PC-9 (cell line): ENCODE measurements at regions not wholly inside any gene's neighbourhood (a gene's known extent, or its start where the extent isn't known, plus 50 kb on each side); places are given as distances from the start of the nearest gene placed in this dataset.

ENCODE experiments used
- BruUV-seq: library from RNA; stranded (reverse); fragments of 400-500 nt; replicated peaks from 2 replicates; lab custom pipeline; 2021; lab: Mats Ljungman, UMichigan
- CTCF ChIA-PET: fragments of 300-600 bp; sonication (Branson Sonifier 250); formaldehyde crosslinking; loops from one replicate; lab custom pipeline; 2022; ENCODE audit warnings: antibody characterized with exemption; lab: Charles Lee
- POLR2A ChIA-PET: fragments of 300-600 bp; sonication (Branson Sonifier 250); formaldehyde crosslinking; loops from one replicate; lab custom pipeline; 2022; ENCODE audit warnings: antibody characterized with exemption; ENCODE audit not compliant: unreplicated experiment; lab: Charles Lee
- DNase-seq, 2 experiments: peaks; one replicate each; pipeline versions ENCODE4 v3.0.0 to v3.0.0-alpha.2; 2015 to 2022; ENCODE audit warnings: mixed read lengths in 1 of 2
- H2AFZ ChIP-seq: fragments of 200-600 bp; sonication (generic); 2 replicates; pipeline ENCODE4 v1.8.1; 2017; ENCODE audit warnings: antibody characterized with exemption
- H3F3A ChIP-seq: fragments of 200-600 bp; sonication (generic); 2 replicates; pipeline ENCODE4 v1.8.1; 2017; ENCODE audit warnings: antibody characterized with exemption, mild to moderate bottlenecking, low read depth; ENCODE audit not compliant: insufficient read depth
- H3K27ac ChIP-seq: fragments of 200-600 bp; sonication (generic); 2 replicates; pipeline ENCODE4 v1.6.1; 2016; ENCODE audit warnings: mixed run types
- H3K27me3 ChIP-seq: fragments of 200-600 bp; sonication (generic); 2 replicates; pipeline ENCODE4 v1.6.1; 2016; ENCODE audit warnings: low read depth, mixed run types; ENCODE audit not compliant: insufficient read depth
- H3K36me3 ChIP-seq: fragments of 200-600 bp; sonication (generic); 2 replicates; pipeline ENCODE4 v1.6.1; 2016; ENCODE audit warnings: low read depth, mixed run types
- H3K4me1 ChIP-seq: fragments of 200-600 bp; sonication (generic); replicated peaks from 2 replicates; pipeline ENCODE4 v1.6.1; 2016; ENCODE audit warnings: mixed run types; ENCODE audit not compliant: insufficient read depth
- H3K4me2 ChIP-seq: fragments of 200-600 bp; sonication (generic); 2 replicates; pipeline ENCODE4 v1.6.1; 2017; ENCODE audit warnings: mixed run types
- H3K4me3 ChIP-seq: fragments of 200-600 bp; sonication (generic); 2 replicates; pipeline ENCODE4 v1.6.1; 2016; ENCODE audit warnings: mixed run types
- H3K79me2 ChIP-seq: fragments of 200-600 bp; sonication (generic); 2 replicates; pipeline ENCODE4 v1.6.1; 2017; ENCODE audit warnings: low read depth, mixed run types
- H3K9me2 ChIP-seq: fragments of 200-600 bp; sonication (generic); 2 replicates; pipeline ENCODE4 v1.8.1; 2017; ENCODE audit warnings: mild to moderate bottlenecking; ENCODE audit not compliant: insufficient read depth
- H3K9me3 ChIP-seq: fragments of 200-600 bp; sonication (generic); 2 replicates; pipeline ENCODE4 v1.8.1; 2016; ENCODE audit warnings: low read depth; ENCODE audit not compliant: insufficient read depth
- H4K20me1 ChIP-seq: fragments of 200-600 bp; sonication (generic); 2 replicates; pipeline ENCODE4 v1.8.1; 2017; ENCODE audit not compliant: insufficient read depth
- EZH2 ChIP-seq: fragments of 200-600 bp; sonication (generic); IDR thresholded peaks from 2 replicates; pipeline ENCODE4 v1.8.0; 2017; ENCODE audit warnings: antibody characterized with exemption, low read depth
- intact Hi-C: fragments of 100-400 bp; cut with micrococcal nuclease; formaldehyde crosslinking; loops from one replicate; pipeline ENCODE4 v1.10.0; 2022; ENCODE audit not compliant: unreplicated experiment
- TF ChIP-seq, protein P1 (sequence below): fragments of 200-600 bp; sonication (generic); conservative IDR thresholded peaks from 2 replicates; pipeline ENCODE4 v1.6.1; 2017; ENCODE audit warnings: mixed run types, antibody characterized with exemption, mild to moderate bottlenecking, moderate library complexity

DNA sequence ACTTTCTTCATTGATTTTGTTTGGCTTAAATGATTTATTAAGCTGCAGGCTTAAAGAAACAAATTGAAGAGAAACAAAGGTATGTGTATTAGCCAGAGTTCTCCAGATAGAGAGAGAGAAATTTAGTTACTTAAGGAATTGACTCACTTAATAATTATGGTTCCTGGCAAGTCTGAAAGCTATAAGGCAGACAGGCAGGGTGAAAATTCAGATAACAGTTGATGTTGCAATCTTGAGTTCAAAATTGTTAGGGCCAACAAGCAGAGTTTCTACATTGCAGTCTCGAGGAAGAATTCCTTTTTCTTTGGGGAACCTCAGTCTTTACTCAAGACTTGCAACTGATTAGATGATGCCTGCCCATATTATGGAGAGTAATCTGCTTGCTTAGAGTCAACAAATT is 593.5 kb downstream of the ADCYAP1 start:
- Histone ChIP-seq H3K79me2 (no peaks in the 10 kb centered on the region), H3K9me2 (no peaks in the 10 kb centered on the region), H3K4me1 (no peaks in the 10 kb centered on the region), H3K4me3 (no peak overlapping the region), H3K27ac (no peak overlapping the region), H2AFZ (no peak overlapping the region), H4K20me1 (no peaks in the 10 kb centered on the region), H3K9me3 (0 out of 2 replicates have a peak, but pooled peaks cover 6% of the 10 kb centered on the region), H3F3A (no peaks in the 10 kb centered on the region), H3K4me2 (no peak overlapping the region), H3K27me3 (no peaks in the 10 kb centered on the region), H3K36me3 (no peaks in the 10 kb centered on the region)
- POLR2A ChIA-PET: no interaction called here
- no peak for DNase-seq
- CTCF ChIA-PET: no interaction called here
- TF ChIP-seq EZH2: no peak
- TF ChIP-seq, protein P1, sequence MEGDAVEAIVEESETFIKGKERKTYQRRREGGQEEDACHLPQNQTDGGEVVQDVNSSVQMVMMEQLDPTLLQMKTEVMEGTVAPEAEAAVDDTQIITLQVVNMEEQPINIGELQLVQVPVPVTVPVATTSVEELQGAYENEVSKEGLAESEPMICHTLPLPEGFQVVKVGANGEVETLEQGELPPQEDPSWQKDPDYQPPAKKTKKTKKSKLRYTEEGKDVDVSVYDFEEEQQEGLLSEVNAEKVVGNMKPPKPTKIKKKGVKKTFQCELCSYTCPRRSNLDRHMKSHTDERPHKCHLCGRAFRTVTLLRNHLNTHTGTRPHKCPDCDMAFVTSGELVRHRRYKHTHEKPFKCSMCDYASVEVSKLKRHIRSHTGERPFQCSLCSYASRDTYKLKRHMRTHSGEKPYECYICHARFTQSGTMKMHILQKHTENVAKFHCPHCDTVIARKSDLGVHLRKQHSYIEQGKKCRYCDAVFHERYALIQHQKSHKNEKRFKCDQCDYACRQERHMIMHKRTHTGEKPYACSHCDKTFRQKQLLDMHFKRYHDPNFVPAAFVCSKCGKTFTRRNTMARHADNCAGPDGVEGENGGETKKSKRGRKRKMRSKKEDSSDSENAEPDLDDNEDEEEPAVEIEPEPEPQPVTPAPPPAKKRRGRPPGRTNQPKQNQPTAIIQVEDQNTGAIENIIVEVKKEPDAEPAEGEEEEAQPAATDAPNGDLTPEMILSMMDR: no peak
- intact Hi-C loops: no loop called here
- no TSS peak for BruUV-seq

DNA sequence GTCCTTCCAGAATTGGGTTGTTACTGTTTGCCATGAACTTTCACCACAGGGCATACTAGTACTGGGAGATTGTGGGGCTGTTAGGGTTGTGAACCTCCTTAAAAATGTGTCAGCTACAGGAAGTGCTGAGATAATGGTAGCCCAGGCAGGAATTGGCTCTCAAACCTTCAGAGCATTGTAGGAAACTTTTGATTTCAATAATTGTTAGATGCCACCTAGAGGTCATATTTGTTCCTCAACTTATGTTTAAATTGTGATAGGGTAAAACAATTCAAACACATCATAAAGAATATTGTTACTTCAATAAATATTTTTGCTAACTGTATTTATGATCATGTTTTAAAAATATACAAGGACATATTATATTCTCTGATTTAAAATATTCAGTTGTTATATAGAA is 594.6 kb downstream of the ADCYAP1 start:
- Histone ChIP-seq H3K4me2 (no peak overlapping the region), H3F3A (no peaks in the 10 kb centered on the region), H3K27ac (no peak overlapping the region), H3K27me3 (no peaks in the 10 kb centered on the region), H3K4me3 (no peak overlapping the region), H2AFZ (no peak overlapping the region), H3K79me2 (no peaks in the 10 kb centered on the region), H3K36me3 (no peaks in the 10 kb centered on the region), H4K20me1 (no peaks in the 10 kb centered on the region), H3K4me1 (no peaks in the 10 kb centered on the region), H3K9me3 (0 out of 2 replicates have a peak, but pooled peaks cover 6% of the 10 kb centered on the region), H3K9me2 (no peaks in the 10 kb centered on the region)
- no peak for TF ChIP-seq EZH2
- TF ChIP-seq, protein P1: peak; percentile 45; the same call in 1 of the 2 replicates
- ChIA-PET CTCF (no interaction called here), POLR2A (no interaction called here)
- no peak for DNase-seq
- BruUV-seq: no TSS peak
- intact Hi-C loops: no loop called here

DNA sequence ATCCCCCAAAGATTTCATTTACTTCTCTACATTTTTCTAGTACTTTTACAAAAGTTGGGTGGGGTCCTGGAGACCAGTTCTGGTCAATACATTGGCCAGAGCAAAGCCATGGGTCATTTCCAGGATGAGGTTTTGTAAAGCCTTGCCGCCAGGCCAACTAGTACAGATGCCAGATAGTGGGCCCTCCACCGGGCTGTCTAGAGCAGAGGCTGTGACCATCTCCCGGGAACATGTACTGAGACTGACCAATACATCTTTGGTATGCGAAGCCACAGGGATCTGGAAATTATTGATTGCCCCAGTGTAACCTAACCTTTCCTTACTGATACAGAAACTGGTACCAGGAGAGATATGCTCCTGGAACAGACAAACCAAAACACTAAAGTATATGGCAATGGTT is 599.2 kb downstream of the ADCYAP1 start:
- H3K4me3 ChIP-seq: no peak overlapping the region
- no peaks in the 10 kb centered on the region for H3K36me3 ChIP-seq
- H3K9me2 ChIP-seq: no peaks in the 10 kb centered on the region
- no peaks in the 10 kb centered on the region for H3K4me1 ChIP-seq
- POLR2A ChIA-PET: no interaction called here
- no peak overlapping the region for H3K27ac ChIP-seq
- no peak overlapping the region for H2AFZ ChIP-seq
- BruUV-seq: no TSS peak
- CTCF ChIA-PET: no interaction called here
- H4K20me1 ChIP-seq: no peaks in the 10 kb centered on the region
- no peaks in the 10 kb centered on the region for H3F3A ChIP-seq
- H3K9me3 ChIP-seq: no peaks in the 10 kb centered on the region
- H3K4me2 ChIP-seq: no peak overlapping the region
- TF ChIP-seq, protein P1: no peak
- TF ChIP-seq EZH2: no peak
- H3K27me3 ChIP-seq: no peaks in the 10 kb centered on the region
- no peaks in the 10 kb centered on the region for H3K79me2 ChIP-seq
- DNase-seq: no peak
- intact Hi-C loops: no loop called here
